BLaER1 treated with 17β-estradiol and CSF1 and Interleukin-3, amounts not matched to agents 10 nM and 100 nM (cell line): ENCODE measurements at regions not wholly inside any gene's neighbourhood (a gene's known extent, or its start where the extent isn't known, plus 50 kb on each side); places are given as distances from the start of the nearest gene placed in this dataset.
"Not testable (repeated sequence)": the region's sequence is repeated elsewhere in the genome, so short reads cannot be mapped to it uniquely, and the experiment has no call there.

Experiments
- H3K27ac ChIP-seq, 11 experiments: shearing (Covaris generic); formaldehyde crosslinking; 2 replicates each; pipeline ENCODE4 v1.8.1; 2022
- H3K27me3 ChIP-seq, 11 experiments: shearing (Covaris generic); formaldehyde crosslinking; 2 replicates each; pipeline ENCODE4 v1.8.1; 2022
- H3K36me3 ChIP-seq, 11 experiments: shearing (Covaris generic); formaldehyde crosslinking; 2 replicates each; pipeline ENCODE4 v1.8.1; 2022
- H3K4me1 ChIP-seq, 10 experiments: shearing (Covaris generic); formaldehyde crosslinking; 2 replicates each; pipeline ENCODE4 v1.8.1; 2022
- H3K4me2 ChIP-seq, 11 experiments: shearing (Covaris generic); formaldehyde crosslinking; 2 replicates each; pipeline ENCODE4 v1.8.1; 2022
- H3K4me3 ChIP-seq, 10 experiments: shearing (Covaris generic); formaldehyde crosslinking; 2 replicates each; pipeline ENCODE4 v1.8.1; 2022
- H3K9ac ChIP-seq, 11 experiments: shearing (Covaris generic); formaldehyde crosslinking; 2 replicates each; pipeline ENCODE4 v1.8.1; 2022
- H3K9me3 ChIP-seq, 11 experiments: shearing (Covaris generic); formaldehyde crosslinking; replicated peaks in 1 of 11; 2 replicates each; pipeline ENCODE4 v1.8.1; 2022
- H4K20me1 ChIP-seq, 11 experiments: shearing (Covaris generic); formaldehyde crosslinking; 2 replicates each; pipeline ENCODE4 v1.8.1; 2022
- Cebpa-rat ChIP-seq, 11 experiments: shearing (Covaris generic); IDR thresholded peaks; 2 replicates each; pipeline ENCODE4 v1.8.1; 2022

- TF ChIP-seq Cebpa-rat (IDR thresholded peaks at IDR 0.05) = no peak
- Histone ChIP-seq H3K36me3 (no peaks in the 10 kb centered on the region), H4K20me1 (no peaks in the 10 kb centered on the region), H3K27ac (no peak overlapping the region), H3K4me2 (no peak overlapping the region), H3K4me3 (no peak overlapping the region), H3K9me3 (no peaks in the 10 kb centered on the region), H3K27me3 (no peaks in the 10 kb centered on the region), H3K4me1 (no peaks in the 10 kb centered on the region), H3K9ac (no peak overlapping the region)
These were observed 688.5 kb downstream of the EFNB2 start for GRCh38 chr13:105846923-105847322.

GRCh38 chr13:105841286-105841685 lies 694.2 kb downstream of the EFNB2 start:
- no peaks in the 10 kb centered on the region for H3K36me3 ChIP-seq

GRCh38 chr13:105838231-105838630 lies 697.2 kb downstream of the EFNB2 start:
- Histone ChIP-seq H3K9ac (no peak overlapping the region), H3K9me3 (no peaks in the 10 kb centered on the region), H3K4me3 (no peak overlapping the region), H4K20me1 (no peaks in the 10 kb centered on the region), H3K36me3 (no peaks in the 10 kb centered on the region), H3K27ac (no peak overlapping the region), H3K27me3 (no peaks in the 10 kb centered on the region), H3K4me1 (no peaks in the 10 kb centered on the region), H3K4me2 (no peak overlapping the region)
- no peak for TF ChIP-seq Cebpa-rat (IDR thresholded peaks at IDR 0.05)

More at GRCh38 chr13:105841286-105841685, 694.2 kb downstream of the EFNB2 start:
- Histone ChIP-seq H3K9ac (no peak overlapping the region), H3K4me3 (no peak overlapping the region), H3K27me3 (no peaks in the 10 kb centered on the region), H4K20me1 (no peaks in the 10 kb centered on the region), H3K27ac (no peak overlapping the region), H3K9me3 (no peaks in the 10 kb centered on the region), H3K4me1 (no peaks in the 10 kb centered on the region), H3K4me2 (no peak overlapping the region)
- TF ChIP-seq Cebpa-rat (IDR thresholded peaks at IDR 0.05) = no peak

- not testable (repeated sequence) for H3K36me3 ChIP-seq, H3K4me1 ChIP-seq, H3K4me3 ChIP-seq, H3K9me3 ChIP-seq, H3K9ac ChIP-seq, H3K4me2 ChIP-seq, H4K20me1 ChIP-seq, H3K27ac ChIP-seq, H3K27me3 ChIP-seq
These were observed 698.2 kb downstream of the EFNB2 start for GRCh38 chr13:105837295-105837694.

GRCh38 chr13:105830821-105831220 lies 704.6 kb downstream of the EFNB2 start:
- no peak overlapping the region for H3K4me2 ChIP-seq
- no peak for TF ChIP-seq Cebpa-rat (IDR thresholded peaks at IDR 0.05)

GRCh38 chr13:105827111-105827809 lies 708.2 kb downstream of the EFNB2 start:
- H3K4me1 ChIP-seq = no peaks in the 10 kb centered on the region
- H4K20me1 ChIP-seq = no peaks in the 10 kb centered on the region
- H3K4me3 ChIP-seq = no peak overlapping the region
- no peak overlapping the region for H3K9ac ChIP-seq
- TF ChIP-seq Cebpa-rat (IDR thresholded peaks at IDR 0.05) = no peak
- no peaks in the 10 kb centered on the region for H3K36me3 ChIP-seq
- H3K9me3 ChIP-seq = peaks cover 0 to 7% (median 4%) of the 10 kb centered on the region in 11 experiments; a peak in 6 of 22 replicates
- no peak overlapping the region for H3K27ac ChIP-seq
- H3K27me3 ChIP-seq = no peaks in the 10 kb centered on the region
- no peak overlapping the region for H3K4me2 ChIP-seq

More at GRCh38 chr13:105830821-105831220, 704.6 kb downstream of the EFNB2 start:
- Histone ChIP-seq H4K20me1 (no peaks in the 10 kb centered on the region), H3K36me3 (no peaks in the 10 kb centered on the region), H3K27me3 (no peaks in the 10 kb centered on the region), H3K4me3 (no peak overlapping the region), H3K9ac (no peak overlapping the region), H3K4me1 (no peaks in the 10 kb centered on the region), H3K9me3 (peaks cover 0 to 7% (median 4%) of the 10 kb centered on the region in 11 experiments; a peak in 6 of 22 replicates), H3K27ac (no peak overlapping the region)

- no peak overlapping the region for H3K4me2 ChIP-seq
- TF ChIP-seq Cebpa-rat (IDR thresholded peaks at IDR 0.05) = no peak
- no peaks in the 10 kb centered on the region for H3K4me1 ChIP-seq
- H3K27ac ChIP-seq = no peak overlapping the region
- no peaks in the 10 kb centered on the region for H4K20me1 ChIP-seq
- H3K9me3 ChIP-seq = peaks cover 0 to 7% (median 4%) of the 10 kb centered on the region in 11 experiments; a peak in 6 of 22 replicates
- H3K27me3 ChIP-seq = no peaks in the 10 kb centered on the region
- H3K9ac ChIP-seq = no peak overlapping the region
- no peak overlapping the region for H3K4me3 ChIP-seq
- no peaks in the 10 kb centered on the region for H3K36me3 ChIP-seq
These were observed 710.4 kb downstream of the EFNB2 start for GRCh38 chr13:105825071-105825470.

GRCh38 chr13:105821337-105821736 lies 714.1 kb downstream of the EFNB2 start:
- H3K9ac ChIP-seq = no peak overlapping the region
- H3K27me3 ChIP-seq = no peaks in the 10 kb centered on the region
- TF ChIP-seq Cebpa-rat (IDR thresholded peaks at IDR 0.05) = no peak
- no peaks in the 10 kb centered on the region for H3K36me3 ChIP-seq
- H3K4me3 ChIP-seq = no peak overlapping the region
- H3K9me3 ChIP-seq = no peaks in the 10 kb centered on the region
- no peaks in the 10 kb centered on the region for H3K4me1 ChIP-seq
- no peaks in the 10 kb centered on the region for H4K20me1 ChIP-seq
- H3K27ac ChIP-seq = no peak overlapping the region
- H3K4me2 ChIP-seq = no peak overlapping the region

GRCh38 chr13:105820415-105820814 lies 715.0 kb downstream of the EFNB2 start:
- H3K9me3 ChIP-seq = no peaks in the 10 kb centered on the region
- H3K4me2 ChIP-seq = no peak overlapping the region
- H3K9ac ChIP-seq = no peak overlapping the region
- TF ChIP-seq Cebpa-rat (IDR thresholded peaks at IDR 0.05) = no peak
- H3K4me1 ChIP-seq = no peaks in the 10 kb centered on the region
- H3K27me3 ChIP-seq = no peaks in the 10 kb centered on the region
- no peaks in the 10 kb centered on the region for H4K20me1 ChIP-seq
- no peaks in the 10 kb centered on the region for H3K36me3 ChIP-seq
- H3K4me3 ChIP-seq = no peak overlapping the region
- H3K27ac ChIP-seq = no peak overlapping the region

- Histone ChIP-seq H3K4me2 (no peak overlapping the region), H3K27ac (no peak overlapping the region)
- TF ChIP-seq Cebpa-rat (IDR thresholded peaks at IDR 0.05) = no peak
These were observed 718.0 kb downstream of the EFNB2 start for GRCh38 chr13:105817498-105817897.

More at GRCh38 chr13:105817498-105817897, 718.0 kb downstream of the EFNB2 start:
- Histone ChIP-seq H4K20me1 (no peaks in the 10 kb centered on the region), H3K4me1 (no peaks in the 10 kb centered on the region), H3K9me3 (no peaks in the 10 kb centered on the region), H3K9ac (no peak overlapping the region), H3K4me3 (no peak overlapping the region), H3K36me3 (no peaks in the 10 kb centered on the region), H3K27me3 (no peaks in the 10 kb centered on the region)
